H1 (cell line): ENCODE measurements at regions not wholly inside any gene's neighbourhood (a gene's known extent, or its start where the extent isn't known, plus 50 kb on each side); places are given as distances from the start of the nearest gene placed in this dataset.

Experiments used
- CREB1 ChIP-seq: IDR thresholded peaks from 2 replicates; pipeline ENCODE4 v1.6.1; 2012; ENCODE audit warnings: inconsistent platforms
- EP300 ChIP-seq, 2 experiments: IDR thresholded peaks; 1 replicate in 1 of 2; 2 replicates in 1 of 2; pipeline ENCODE4 v1.6.1; 2011 to 2012; ENCODE audit warnings: low read depth in 2 of 2, low read length in 2 of 2, mild to moderate bottlenecking in 2 of 2, borderline replicate concordance in 1 of 2, inconsistent platforms in 1 of 2, moderate library complexity in 1 of 2
- GTF2F1 ChIP-seq: IDR thresholded peaks from 2 replicates; pipeline ENCODE4 v1.6.1; 2012; ENCODE audit warnings: low read depth, low read length, improper control_type of control experiment, borderline replicate concordance
- RBBP5 ChIP-seq: IDR thresholded peaks from 2 replicates; pipeline ENCODE4 v1.7.1; 2012; ENCODE audit warnings: low read depth, mild to moderate bottlenecking, inconsistent platforms, low read length, moderate library complexity, borderline replicate concordance
- SRF ChIP-seq: IDR thresholded peaks from 2 replicates; pipeline ENCODE4 v1.6.1; 2011; ENCODE audit warnings: mild to moderate bottlenecking, low read depth, low read length, moderate library complexity
- TBP ChIP-seq: IDR thresholded peaks from 2 replicates; pipeline ENCODE4 v1.6.1; 2011; ENCODE audit warnings: low read depth, low read length, improper control_type of control experiment

GRCh38 chr22:48362721-48363404, 1464.8 kb downstream of the BRD1 start (continued):
- TF ChIP-seq SRF = no peak
- TF ChIP-seq EP300 (IDR thresholded peaks at IDR 0.05; ENCODE audit: borderline replicate concordance in 1 of 2, low read depth in 2 of 2, low read length in 2 of 2) = no peak
- TF ChIP-seq RBBP5 = no peak
- no peak for TF ChIP-seq GTF2F1
- TF ChIP-seq CREB1 = no peak
- TF ChIP-seq TBP = no peak
